OCI-LY3 (cell line): ENCODE measurements at regions not wholly inside any gene's neighbourhood (a gene's known extent, or its start where the extent isn't known, plus 50 kb on each side); places are given as distances from the start of the nearest gene placed in this dataset.
A peak's percentile ranks its signal among the peaks of the same experiment; 100 is the strongest.
"Not testable (repeated sequence)": the region's sequence is repeated elsewhere in the genome, so short reads cannot be mapped to it uniquely, and the experiment has no call there.

Experiments
- H2AFZ ChIP-seq: fragments of 200-600, 300-600 bp; shearing (Covaris generic); 2 replicates; pipeline ENCODE4 v1.6.0; 2014; ENCODE audit warnings: antibody characterized with exemption, low read depth, low read length
- H3K27ac ChIP-seq: fragments of 200-600, 300-600 bp; sonication (generic); 2 replicates; pipeline ENCODE4 v1.5.1; 2014; ENCODE audit warnings: mild to moderate bottlenecking, low read length, moderate library complexity, mixed read lengths
- H3K27me3 ChIP-seq: fragments of 200-600, 300-600 bp; sonication (generic); 2 replicates; pipeline ENCODE4 v1.6.1; 2014; ENCODE audit warnings: low read depth, low read length, mixed read lengths
- H3K36me3 ChIP-seq: fragments of 200-600, 300-600 bp; sonication (generic); replicated peaks from 2 replicates; pipeline ENCODE3; 2014; ENCODE audit warnings: low read depth, low read length, mixed read lengths
- H3K4me1 ChIP-seq: fragments of 300-600, 200-600 bp; sonication (generic); 2 replicates; pipeline ENCODE4 v1.6.1; 2014; ENCODE audit warnings: low read length, mixed read lengths
- H3K4me2 ChIP-seq: fragments of 200-600, 300-600 bp; sonication (generic); 2 replicates; pipeline ENCODE4 v1.6.1; 2014; ENCODE audit warnings: low read length, mixed read lengths
- H3K4me3 ChIP-seq: fragments of 300-600, 200-600 bp; sonication (generic); 2 replicates; pipeline ENCODE4 v1.5.1; 2014; ENCODE audit warnings: antibody characterized with exemption, mild to moderate bottlenecking, low read length, moderate library complexity
- H3K79me2 ChIP-seq: fragments of 300-600, 200-600 bp; shearing (Covaris generic); 2 replicates; pipeline ENCODE4 v1.6.1; 2014; ENCODE audit warnings: mild to moderate bottlenecking, low read length, mixed read lengths
- H3K9ac ChIP-seq: fragments of 300-600, 200-600 bp; shearing (Covaris generic); 2 replicates; pipeline ENCODE4 v1.6.0; 2014; ENCODE audit warnings: mild to moderate bottlenecking, low read length, moderate library complexity
- H3K9me3 ChIP-seq: fragments of 200-600, 300-600 bp; shearing (Covaris generic); 2 replicates; pipeline ENCODE4 v1.6.1; 2014; ENCODE audit warnings: low read length, mixed read lengths; ENCODE audit not compliant: insufficient read depth
- H4K20me1 ChIP-seq: fragments of 200-600, 300-600 bp; sonication (generic); 2 replicates; pipeline ENCODE4 v1.6.1; 2016; ENCODE audit warnings: low read length, mixed read lengths; ENCODE audit not compliant: insufficient read depth
- CTCF ChIP-seq: fragments of 200-600, 300-600 bp; sonication (generic); IDR thresholded peaks from 2 replicates; pipeline ENCODE4 v1.5.1; 2014; ENCODE audit warnings: antibody characterized with exemption, low read length, low read depth
- EZH2phosphoT487 ChIP-seq: fragments of 200-600 bp; shearing (Covaris generic); IDR thresholded peaks from 2 replicates; pipeline ENCODE4 v1.6.1; 2018; ENCODE audit warnings: antibody characterized with exemption, mixed run types, low read depth

DNA sequence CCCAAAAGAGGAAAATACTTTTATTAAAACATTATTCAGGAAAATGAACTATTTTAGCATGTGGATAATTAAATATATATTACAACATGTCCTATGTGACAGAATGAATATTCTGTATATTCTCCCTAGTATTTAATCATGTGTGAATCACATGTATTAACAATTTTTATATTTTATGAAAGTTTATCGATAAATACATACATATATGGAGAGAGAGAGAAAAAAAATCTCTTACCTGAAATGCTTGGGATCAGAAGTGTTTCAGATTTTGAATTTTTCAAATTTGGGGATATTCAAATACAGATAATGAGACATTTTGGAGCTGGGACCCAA is 228.6 kb upstream of the RBBP8 start:
- TF ChIP-seq CTCF (no peak), EZH2phosphoT487 (no peak)
- H3K9me3 ChIP-seq, result no peaks in the 10 kb centered on the region
- H3K4me3 ChIP-seq, result no peak overlapping the region
- H3K36me3 ChIP-seq, result no peaks in the 10 kb centered on the region
- H3K9ac ChIP-seq, result no peak overlapping the region
- no peak overlapping the region for H3K4me2 ChIP-seq
- H3K4me1 ChIP-seq, result peaks cover 21% of the 10 kb centered on the region
- no peaks in the 10 kb centered on the region for H3K27me3 ChIP-seq
- no peak overlapping the region for H2AFZ ChIP-seq
- no peaks in the 10 kb centered on the region for H4K20me1 ChIP-seq
- H3K27ac ChIP-seq, result no peak overlapping the region
- no peaks in the 10 kb centered on the region for H3K79me2 ChIP-seq

DNA sequence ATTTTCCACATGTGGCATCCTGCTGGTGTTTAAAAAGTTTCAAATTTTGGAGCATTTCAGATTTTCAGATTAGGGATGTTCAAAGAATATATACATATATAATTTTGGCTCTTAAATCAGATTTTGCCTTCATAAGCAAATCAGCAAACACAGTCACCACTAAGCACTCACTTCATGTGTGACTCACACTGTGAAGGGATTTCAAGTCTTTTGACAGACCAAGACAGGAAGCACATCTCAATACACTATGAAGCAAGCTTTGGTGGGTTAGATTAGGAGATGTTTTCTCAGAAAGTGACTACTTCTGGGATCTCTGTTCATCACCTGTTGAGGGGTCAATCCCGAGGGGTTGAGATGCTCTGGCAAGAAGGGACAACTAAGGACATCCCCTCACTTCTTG is 227.8 kb upstream of the RBBP8 start:
- H3K36me3 ChIP-seq, result no peaks in the 10 kb centered on the region
- H3K4me2 ChIP-seq, result no peak overlapping the region
- no peak overlapping the region for H3K27ac ChIP-seq
- H3K9ac ChIP-seq, result no peak overlapping the region
- no peak for TF ChIP-seq CTCF
- no peak for TF ChIP-seq EZH2phosphoT487
- H4K20me1 ChIP-seq, result no peaks in the 10 kb centered on the region
- H3K4me1 ChIP-seq, result peaks cover 21% of the 10 kb centered on the region
- H3K27me3 ChIP-seq, result no peaks in the 10 kb centered on the region
- H2AFZ ChIP-seq, result peak overlapping the region; percentile 57; the same call in 1 of the 2 replicates
- no peaks in the 10 kb centered on the region for H3K9me3 ChIP-seq
- H3K4me3 ChIP-seq, result no peak overlapping the region
- no peaks in the 10 kb centered on the region for H3K79me2 ChIP-seq

- H3K4me1 ChIP-seq, result peaks cover 21% of the 10 kb centered on the region
- H3K4me2 ChIP-seq, H3K36me3 ChIP-seq, H3K27me3 ChIP-seq, H4K20me1 ChIP-seq, H3K9me3 ChIP-seq, H3K27ac ChIP-seq, H2AFZ ChIP-seq, H3K9ac ChIP-seq, H3K79me2 ChIP-seq, H3K4me3 ChIP-seq: not testable (repeated sequence)
These were observed 227.1 kb upstream of the RBBP8 start for GRCh38 chr18:22706025-22706424.

DNA sequence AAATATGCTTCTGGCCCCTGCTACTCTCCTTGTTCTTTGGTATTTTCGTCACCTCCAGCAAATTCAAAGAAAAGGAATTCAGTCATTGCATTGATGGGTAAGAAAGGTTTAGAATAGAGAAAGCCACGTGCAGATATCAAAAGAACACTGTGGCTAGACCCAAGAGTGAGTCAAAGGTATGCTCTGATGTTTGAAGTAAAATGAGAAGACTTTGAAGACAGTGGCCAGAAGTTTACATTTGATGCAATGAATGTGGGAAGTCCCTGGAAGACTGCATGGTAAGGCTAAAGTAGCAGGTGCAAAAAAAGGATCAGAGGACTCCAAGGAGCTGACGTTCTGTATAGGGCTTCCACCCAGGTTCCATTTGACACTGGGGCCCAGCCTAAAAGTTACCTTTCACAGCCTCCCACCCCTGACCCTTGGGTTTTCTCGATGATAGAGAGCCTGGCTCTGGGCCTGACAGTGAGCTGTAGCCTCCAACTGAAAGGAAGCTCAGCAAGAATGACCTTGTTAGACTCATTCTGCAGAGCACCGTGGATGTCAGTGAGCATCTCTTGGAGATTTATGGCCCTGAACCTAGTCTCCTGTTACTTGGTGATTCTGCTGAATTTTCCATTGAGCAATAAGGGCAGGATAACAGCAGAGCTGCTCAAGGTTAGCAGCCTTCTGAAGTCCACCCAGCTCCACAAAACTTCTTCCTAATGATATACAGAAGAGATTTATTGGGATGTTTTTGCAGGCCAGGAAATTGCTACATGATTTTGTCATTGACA is 223.7 kb upstream of the RBBP8 start:
- Histone ChIP-seq H3K4me2 (no peak overlapping the region), H2AFZ (no peak overlapping the region), H3K27ac (no peak overlapping the region), H3K27me3 (no peaks in the 10 kb centered on the region), H3K79me2 (no peaks in the 10 kb centered on the region), H3K4me3 (no peak overlapping the region), H3K9ac (no peak overlapping the region), H3K4me1 (peaks cover 13% of the 10 kb centered on the region), H3K9me3 (no peaks in the 10 kb centered on the region), H3K36me3 (no peaks in the 10 kb centered on the region), H4K20me1 (no peaks in the 10 kb centered on the region)
- no peak for TF ChIP-seq EZH2phosphoT487
- TF ChIP-seq CTCF, result no peak
